ENCODE measurements at regions not wholly inside any gene's neighbourhood (a gene's known extent, or its start where the extent isn't known, plus 50 kb on each side); places are given as distances from the start of the nearest gene placed in this dataset.

- no peak overlapping the region for H3K4me2 ChIP-seq (ENCODE audit: low read length)
- no peaks in the 10 kb centered on the region for H3K79me2 ChIP-seq (ENCODE audit: insufficient read depth, low read length)
- no peaks in the 10 kb centered on the region for H3K9me3 ChIP-seq (ENCODE audit: low read length)
- H2AFZ ChIP-seq (ENCODE audit: low read length): no peak overlapping the region
- no peaks in the 10 kb centered on the region for H3K27me3 ChIP-seq (ENCODE audit: insufficient read depth, low read length)
- H3K4me1 ChIP-seq (ENCODE audit: insufficient read depth, low read length, severe bottlenecking): no peaks in the 10 kb centered on the region
- no peaks in the 10 kb centered on the region for H3K9me2 ChIP-seq (ENCODE audit: low read depth, low read length)
- H3K36me3 ChIP-seq (ENCODE audit: insufficient read depth, low read length): no peaks in the 10 kb centered on the region
- TF ChIP-seq CTCF (IDR thresholded peaks at IDR 0.05; ENCODE audit: low read length): no peak
- no peak for TF ChIP-seq EZH2 (IDR thresholded peaks at IDR 0.05; ENCODE audit: borderline replicate concordance, low read length)
- H3K9ac ChIP-seq (ENCODE audit: low read length): no peak overlapping the region
- H3K27ac ChIP-seq (ENCODE audit: low read depth, low read length, poor library complexity, severe bottlenecking): no peak overlapping the region
- no peaks in the 10 kb centered on the region for H4K20me1 ChIP-seq (ENCODE audit: insufficient read depth, low read length)
- H3F3A ChIP-seq (ENCODE audit: insufficient read depth, low read length): no peaks in the 10 kb centered on the region
- no peak overlapping the region for H3K4me3 ChIP-seq (ENCODE audit: low read depth, low read length, poor library complexity, severe bottlenecking)
These were observed 484.1 kb upstream of the ZMIZ1 start for GRCh38 chr10:78584681-78585080.

- no peak for TF ChIP-seq EZH2 (IDR thresholded peaks at IDR 0.05; ENCODE audit: borderline replicate concordance, low read length)
- no peak for TF ChIP-seq CTCF (IDR thresholded peaks at IDR 0.05; ENCODE audit: low read length)
- no peak overlapping the region for H3K27ac ChIP-seq (ENCODE audit: low read depth, low read length, poor library complexity, severe bottlenecking)
- no peaks in the 10 kb centered on the region for H3K79me2 ChIP-seq (ENCODE audit: insufficient read depth, low read length)
- no peak overlapping the region for H3K4me2 ChIP-seq (ENCODE audit: low read length)
- no peak overlapping the region for H2AFZ ChIP-seq (ENCODE audit: low read length)
- H3F3A ChIP-seq (ENCODE audit: insufficient read depth, low read length): no peaks in the 10 kb centered on the region
- H3K9me2 ChIP-seq (ENCODE audit: low read depth, low read length): no peaks in the 10 kb centered on the region
- no peaks in the 10 kb centered on the region for H3K9me3 ChIP-seq (ENCODE audit: low read length)
- no peak overlapping the region for H3K9ac ChIP-seq (ENCODE audit: low read length)
- H3K27me3 ChIP-seq (ENCODE audit: insufficient read depth, low read length): no peaks in the 10 kb centered on the region
- H3K36me3 ChIP-seq (ENCODE audit: insufficient read depth, low read length): no peaks in the 10 kb centered on the region
- H3K4me1 ChIP-seq (ENCODE audit: insufficient read depth, low read length, severe bottlenecking): no peaks in the 10 kb centered on the region
- H3K4me3 ChIP-seq (ENCODE audit: low read depth, low read length, poor library complexity, severe bottlenecking): no peak overlapping the region
- no peaks in the 10 kb centered on the region for H4K20me1 ChIP-seq (ENCODE audit: insufficient read depth, low read length)
These were observed 482.8 kb upstream of the ZMIZ1 start for GRCh38 chr10:78585952-78586351.

- H2AFZ ChIP-seq (ENCODE audit: low read length): no peak overlapping the region
- no peaks in the 10 kb centered on the region for H3K4me1 ChIP-seq (ENCODE audit: insufficient read depth, low read length, severe bottlenecking)
- no peaks in the 10 kb centered on the region for H3K36me3 ChIP-seq (ENCODE audit: insufficient read depth, low read length)
- no peak overlapping the region for H3K27ac ChIP-seq (ENCODE audit: low read depth, low read length, poor library complexity, severe bottlenecking)
- no peak overlapping the region for H3K4me2 ChIP-seq (ENCODE audit: low read length)
- H4K20me1 ChIP-seq (ENCODE audit: insufficient read depth, low read length): no peaks in the 10 kb centered on the region
- H3K9ac ChIP-seq (ENCODE audit: low read length): no peak overlapping the region
- H3K27me3 ChIP-seq (ENCODE audit: insufficient read depth, low read length): no peaks in the 10 kb centered on the region
- H3K9me3 ChIP-seq (ENCODE audit: low read length): no peaks in the 10 kb centered on the region
- TF ChIP-seq CTCF (IDR thresholded peaks at IDR 0.05; ENCODE audit: low read length) (no peak), EZH2 (IDR thresholded peaks at IDR 0.05; ENCODE audit: borderline replicate concordance, low read length) (no peak)
- H3F3A ChIP-seq (ENCODE audit: insufficient read depth, low read length): no peaks in the 10 kb centered on the region
- no peaks in the 10 kb centered on the region for H3K9me2 ChIP-seq (ENCODE audit: low read depth, low read length)
- no peaks in the 10 kb centered on the region for H3K79me2 ChIP-seq (ENCODE audit: insufficient read depth, low read length)
- H3K4me3 ChIP-seq (ENCODE audit: low read depth, low read length, poor library complexity, severe bottlenecking): no peak overlapping the region
These were observed 480.5 kb upstream of the ZMIZ1 start for GRCh38 chr10:78588194-78588811.
